ENCODE measurements at regions not wholly inside any gene's neighbourhood (a gene's known extent, or its start where the extent isn't known, plus 50 kb on each side); places are given as distances from the start of the nearest gene placed in this dataset.

DNA sequence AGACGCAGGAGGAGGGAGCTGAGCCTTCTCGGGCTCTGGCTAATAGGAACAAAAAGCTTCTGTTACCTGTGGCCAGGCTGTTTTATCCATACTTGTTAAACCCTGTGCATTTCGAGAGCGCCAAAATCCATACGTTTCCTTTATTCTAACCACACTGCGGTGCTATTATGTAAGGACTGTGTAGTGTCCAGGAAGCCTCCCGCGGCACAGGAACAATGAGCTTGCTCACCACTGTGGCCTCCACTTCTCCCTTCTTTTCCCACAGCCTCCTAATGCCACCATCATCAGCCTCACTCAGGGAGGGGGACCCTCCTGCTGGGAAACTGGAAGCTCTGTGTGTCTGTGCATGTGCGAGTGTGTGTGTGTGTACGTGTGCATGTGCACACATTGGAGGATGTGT, 268.5 kb downstream of the HAUS1 start:
- Histone ChIP-seq H3K4me3 (ENCODE audit: low read length) (no peak overlapping the region), H3K4me1 (ENCODE audit: control insufficient read depth, insufficient read depth, low read length) (peaks cover 33% of the 10 kb centered on the region), H3K9me3 (replicated peaks; ENCODE audit: control insufficient read depth, low read depth, low read length) (no peaks in the 10 kb centered on the region), H3K36me3 (ENCODE audit: control insufficient read depth, insufficient read depth, low read length) (no peaks in the 10 kb centered on the region), H3K27me3 (ENCODE audit: control insufficient read depth, insufficient read depth, low read length) (no peaks in the 10 kb centered on the region), H3K27ac (ENCODE audit: low read length) (no peak overlapping the region)
- no CpG with 5 or more reads among the region's 10 CpGs for WGBS (ENCODE audit: insufficient coverage)
- no peak for DNase-seq

GRCh38 chr18:46373131-46373530, 268.9 kb downstream of the HAUS1 start:
- Histone ChIP-seq H3K9me3 (replicated peaks; ENCODE audit: control insufficient read depth, low read depth, low read length) (no peaks in the 10 kb centered on the region), H3K36me3 (ENCODE audit: control insufficient read depth, insufficient read depth, low read length) (no peaks in the 10 kb centered on the region), H3K4me3 (ENCODE audit: low read length) (no peak overlapping the region), H3K27me3 (ENCODE audit: control insufficient read depth, insufficient read depth, low read length) (no peaks in the 10 kb centered on the region), H3K27ac (ENCODE audit: low read length) (peak overlapping the region; percentile 51), H3K4me1 (ENCODE audit: control insufficient read depth, insufficient read depth, low read length) (peaks cover 33% of the 10 kb centered on the region)
- no peak for DNase-seq
- WGBS (ENCODE audit: insufficient coverage): 52% methylated on average over 2 of the region's 2 CpGs

GRCh38 chr18:46373791-46374190, 269.6 kb downstream of the HAUS1 start:
- no peak for DNase-seq
- Histone ChIP-seq H3K4me1 (ENCODE audit: control insufficient read depth, insufficient read depth, low read length) (peaks cover 33% of the 10 kb centered on the region), H3K27me3 (ENCODE audit: control insufficient read depth, insufficient read depth, low read length) (no peaks in the 10 kb centered on the region), H3K4me3 (ENCODE audit: low read length) (no peak overlapping the region), H3K36me3 (ENCODE audit: control insufficient read depth, insufficient read depth, low read length) (no peaks in the 10 kb centered on the region), H3K9me3 (replicated peaks; ENCODE audit: control insufficient read depth, low read depth, low read length) (no peaks in the 10 kb centered on the region), H3K27ac (ENCODE audit: low read length) (peak overlapping the region; percentile 51)
- 41% methylated on average over 4 of the region's 7 CpGs for WGBS (ENCODE audit: insufficient coverage)

- no peak overlapping the region for H3K4me3 ChIP-seq (ENCODE audit: low read length)
- H3K4me1 ChIP-seq (ENCODE audit: control insufficient read depth, insufficient read depth, low read length): peaks cover 33% of the 10 kb centered on the region
- no peak overlapping the region for H3K27ac ChIP-seq (ENCODE audit: low read length)
- no peaks in the 10 kb centered on the region for H3K27me3 ChIP-seq (ENCODE audit: control insufficient read depth, insufficient read depth, low read length)
- no peaks in the 10 kb centered on the region for H3K9me3 ChIP-seq (replicated peaks; ENCODE audit: control insufficient read depth, low read depth, low read length)
- DNase-seq: peak; percentile 31
- 50% methylated on average over 1 of the region's 6 CpGs for WGBS (ENCODE audit: insufficient coverage)
- H3K36me3 ChIP-seq (ENCODE audit: control insufficient read depth, insufficient read depth, low read length): no peaks in the 10 kb centered on the region
Measured at GRCh38 chr18:46374850-46375249, 270.7 kb downstream of the HAUS1 start.

DNA sequence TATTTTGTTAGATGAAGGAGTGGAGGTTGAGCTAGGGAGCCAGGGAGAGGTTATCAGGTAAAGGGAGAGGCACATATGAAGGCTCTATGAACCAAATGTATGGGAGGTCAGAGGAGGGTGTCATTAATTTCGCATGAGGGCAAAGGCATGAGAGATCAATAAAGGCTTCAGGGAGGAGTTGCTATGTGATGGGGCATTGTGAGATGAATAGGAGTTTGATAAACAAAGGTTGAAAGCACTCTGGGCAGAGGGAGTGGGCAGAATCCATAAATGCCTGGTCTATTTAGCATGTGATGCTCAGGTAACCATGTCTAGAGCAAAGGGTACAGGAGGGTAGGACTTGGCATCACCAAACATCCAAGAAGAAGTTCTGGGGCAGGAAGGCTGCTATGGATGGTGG, 273.4 kb downstream of the HAUS1 start:
- H3K4me3 ChIP-seq (ENCODE audit: low read length): no peak overlapping the region
- DNase-seq: no peak
- H3K27me3 ChIP-seq (ENCODE audit: control insufficient read depth, insufficient read depth, low read length): no peaks in the 10 kb centered on the region
- no peak overlapping the region for H3K27ac ChIP-seq (ENCODE audit: low read length)
- H3K36me3 ChIP-seq (ENCODE audit: control insufficient read depth, insufficient read depth, low read length): peaks cover 3% of the 10 kb centered on the region
- peaks cover 31% of the 10 kb centered on the region for H3K4me1 ChIP-seq (ENCODE audit: control insufficient read depth, insufficient read depth, low read length)
- WGBS (ENCODE audit: insufficient coverage): 90% methylated on average over 1 of the region's 1 CpG
- H3K9me3 ChIP-seq (replicated peaks; ENCODE audit: control insufficient read depth, low read depth, low read length): no peaks in the 10 kb centered on the region

- Histone ChIP-seq H3K36me3 (ENCODE audit: control insufficient read depth, insufficient read depth, low read length) (peaks cover 3% of the 10 kb centered on the region), H3K4me3 (ENCODE audit: low read length) (no peak overlapping the region), H3K9me3 (replicated peaks; ENCODE audit: control insufficient read depth, low read depth, low read length) (no peaks in the 10 kb centered on the region), H3K27ac (ENCODE audit: low read length) (no peak overlapping the region), H3K27me3 (ENCODE audit: control insufficient read depth, insufficient read depth, low read length) (no peaks in the 10 kb centered on the region), H3K4me1 (ENCODE audit: control insufficient read depth, insufficient read depth, low read length) (peaks cover 25% of the 10 kb centered on the region)
- no peak for DNase-seq
- 71% methylated on average over 6 of the region's 12 CpGs for WGBS (ENCODE audit: insufficient coverage)
Measured at GRCh38 chr18:46378126-46378863, 274.1 kb downstream of the HAUS1 start.

DNA sequence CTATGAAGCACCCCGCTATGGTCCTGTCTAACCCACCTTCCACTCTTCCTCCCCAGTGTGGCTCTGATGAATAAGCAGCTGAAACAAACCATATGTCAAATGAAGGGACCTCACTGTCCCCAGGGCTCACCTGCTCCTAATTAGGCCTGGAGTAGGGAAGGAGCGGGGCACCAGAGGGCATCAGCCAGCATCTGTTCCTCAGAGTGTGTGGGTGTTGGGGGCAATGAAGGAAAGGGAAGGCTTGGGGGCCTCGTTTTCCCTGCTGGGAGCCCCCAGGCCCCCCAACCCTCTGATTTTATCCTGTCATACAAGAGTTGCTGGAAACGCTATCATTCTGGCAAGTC, 274.7 kb downstream of the HAUS1 start:
- H3K4me3 ChIP-seq (ENCODE audit: low read length): no peak overlapping the region
- no peak overlapping the region for H3K27ac ChIP-seq (ENCODE audit: low read length)
- no peaks in the 10 kb centered on the region for H3K27me3 ChIP-seq (ENCODE audit: control insufficient read depth, insufficient read depth, low read length)
- no peaks in the 10 kb centered on the region for H3K9me3 ChIP-seq (replicated peaks; ENCODE audit: control insufficient read depth, low read depth, low read length)
- peaks cover 3% of the 10 kb centered on the region for H3K36me3 ChIP-seq (ENCODE audit: control insufficient read depth, insufficient read depth, low read length)
- 64% methylated on average over 1 of the region's 4 CpGs for WGBS (ENCODE audit: insufficient coverage)
- peaks cover 20% of the 10 kb centered on the region for H3K4me1 ChIP-seq (ENCODE audit: control insufficient read depth, insufficient read depth, low read length)
- no peak for DNase-seq

DNA sequence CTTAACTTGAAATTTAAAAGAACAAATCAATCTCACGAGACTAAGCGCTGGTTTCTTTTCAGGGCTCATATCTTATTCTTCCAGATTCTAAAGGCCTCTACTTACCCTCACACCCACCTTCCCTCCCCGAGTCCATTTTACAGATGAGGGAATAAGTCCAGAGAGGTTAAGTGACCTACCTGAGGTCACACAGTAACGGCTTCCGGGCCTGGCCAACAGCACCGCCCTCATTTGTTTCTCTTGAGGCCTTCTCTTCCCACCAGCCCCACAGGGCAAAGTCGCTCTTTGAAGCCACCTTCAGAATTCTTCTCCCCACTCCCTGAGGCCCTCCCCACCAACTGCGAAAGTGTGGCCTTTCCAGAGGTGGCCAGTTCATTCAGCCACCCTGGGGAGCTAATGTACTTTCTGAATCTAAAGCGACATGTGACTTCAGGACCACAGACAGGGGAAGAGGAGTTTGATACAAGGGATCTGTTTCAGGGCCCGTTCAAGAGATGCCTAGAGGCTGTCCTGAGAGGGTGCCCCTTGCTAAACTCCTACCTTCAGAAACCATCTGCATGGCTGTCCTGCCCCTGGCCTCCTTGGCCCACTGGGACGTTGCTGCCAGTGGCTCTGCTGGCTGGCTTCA, 275.3 kb downstream of the HAUS1 start:
- WGBS (ENCODE audit: insufficient coverage): 72% methylated on average over 8 of the region's 11 CpGs
- Histone ChIP-seq H3K4me1 (ENCODE audit: control insufficient read depth, insufficient read depth, low read length) (peaks cover 19% of the 10 kb centered on the region), H3K36me3 (ENCODE audit: control insufficient read depth, insufficient read depth, low read length) (peaks cover 3% of the 10 kb centered on the region), H3K27me3 (ENCODE audit: control insufficient read depth, insufficient read depth, low read length) (no peaks in the 10 kb centered on the region), H3K27ac (ENCODE audit: low read length) (no peak overlapping the region), H3K4me3 (ENCODE audit: low read length) (no peak overlapping the region), H3K9me3 (replicated peaks; ENCODE audit: control insufficient read depth, low read depth, low read length) (no peaks in the 10 kb centered on the region)
- no peak for DNase-seq

GRCh38 chr18:46385124-46385523, 271.9 kb downstream of the LOXHD1 start:
- 100% methylated on average over 1 of the region's 2 CpGs for WGBS (ENCODE audit: insufficient coverage)
- Histone ChIP-seq H3K4me1 (ENCODE audit: control insufficient read depth, insufficient read depth, low read length) (peaks cover 56% of the 10 kb centered on the region), H3K27me3 (ENCODE audit: control insufficient read depth, insufficient read depth, low read length) (no peaks in the 10 kb centered on the region), H3K27ac (ENCODE audit: low read length) (no peak overlapping the region), H3K9me3 (replicated peaks; ENCODE audit: control insufficient read depth, low read depth, low read length) (no peaks in the 10 kb centered on the region), H3K4me3 (ENCODE audit: low read length) (no peak overlapping the region), H3K36me3 (ENCODE audit: control insufficient read depth, insufficient read depth, low read length) (peaks cover 3% of the 10 kb centered on the region)
- DNase-seq: no peak

DNA sequence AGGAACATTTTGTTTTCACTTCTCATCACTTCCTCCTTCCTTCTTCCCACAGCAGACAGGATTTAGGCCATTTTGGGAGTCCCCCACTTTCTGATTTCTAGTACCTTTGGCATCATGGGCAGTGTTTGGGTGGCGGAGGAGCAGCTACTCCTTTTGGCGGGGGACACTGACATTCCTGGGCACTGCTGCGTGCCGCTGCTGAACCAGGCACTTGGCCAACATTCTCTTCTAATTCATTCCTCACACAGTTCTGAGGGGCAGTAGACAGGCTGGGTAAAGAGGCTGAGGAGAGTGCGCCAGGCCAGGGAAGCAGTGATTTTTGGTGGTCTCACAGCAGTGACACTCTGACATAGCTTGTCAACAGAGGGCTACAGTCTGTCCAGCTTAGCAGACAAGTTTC, 270.2 kb downstream of the LOXHD1 start:
- Histone ChIP-seq H3K27ac (ENCODE audit: low read length) (peak overlapping the region; percentile 80), H3K9me3 (replicated peaks; ENCODE audit: control insufficient read depth, low read depth, low read length) (no peaks in the 10 kb centered on the region), H3K27me3 (ENCODE audit: control insufficient read depth, insufficient read depth, low read length) (no peaks in the 10 kb centered on the region), H3K4me3 (ENCODE audit: low read length) (no peak overlapping the region), H3K4me1 (ENCODE audit: control insufficient read depth, insufficient read depth, low read length) (peaks cover 57% of the 10 kb centered on the region), H3K36me3 (ENCODE audit: control insufficient read depth, insufficient read depth, low read length) (peaks cover 5% of the 10 kb centered on the region)
- peak; percentile 81 for DNase-seq
- no CpG with 5 or more reads among the region's 5 CpGs for WGBS (ENCODE audit: insufficient coverage)

Measured in muscle of leg (tissue), 3 donors.